Esophagus (tissue), 2 donors: ENCODE measurements at regions not wholly inside any gene's neighbourhood (a gene's known extent, or its start where the extent isn't known, plus 50 kb on each side); places are given as distances from the start of the nearest gene placed in this dataset.
"Not testable (repeated sequence)": the region's sequence is repeated elsewhere in the genome, so short reads cannot be mapped to it uniquely, and the experiment has no call there.

ENCODE experiments used
- H3K27ac ChIP-seq, 2 donors: one replicate each; pipeline ENCODE4 v1.5.1; 2013; ENCODE audit warnings: low read depth in 2 of 2, mild to moderate bottlenecking in 2 of 2, inconsistent platforms in 1 of 2, low read length in 1 of 2, moderate library complexity in 1 of 2
- H3K27me3 ChIP-seq, 2 donors: one replicate each; pipeline ENCODE4 v1.6.1; 2013; ENCODE audit warnings: low read length in 2 of 2, control low read depth in 1 of 2, mild to moderate bottlenecking in 1 of 2; ENCODE audit not compliant: insufficient read depth in 2 of 2, control insufficient read depth in 1 of 2
- H3K36me3 ChIP-seq, 2 donors: one replicate each; pipeline ENCODE4 v1.6.1; 2013; ENCODE audit warnings: low read length in 1 of 2; ENCODE audit not compliant: control insufficient read depth in 2 of 2, insufficient read depth in 2 of 2
- H3K4me1 ChIP-seq, 2 donors: one replicate each; pipeline ENCODE4 v1.6.1; 2013; ENCODE audit warnings: low read length in 1 of 2; ENCODE audit not compliant: control insufficient read depth in 2 of 2, insufficient read depth in 2 of 2
- H3K4me3 ChIP-seq, 2 donors: one replicate each; pipeline ENCODE4 v1.5.1; 2013; ENCODE audit warnings: low read length in 2 of 2, mild to moderate bottlenecking in 2 of 2, low read depth in 1 of 2, moderate library complexity in 1 of 2
- H3K9me3 ChIP-seq, 2 donors: one replicate each; pipeline ENCODE4 v1.6.1; 2013; ENCODE audit warnings: mild to moderate bottlenecking in 2 of 2, low read depth in 1 of 2, low read length in 1 of 2, moderate library complexity in 1 of 2; ENCODE audit not compliant: control insufficient read depth in 2 of 2, insufficient read depth in 1 of 2
- WGBS, 2 donors: extraction: QIAGEN DNeasy Blood & Tissue Kit; methylation state at CpG; one replicate each; pipeline ENCODE4 v1.1.7; 2013; 5-methylcytosine and 5-hydroxymethylcytosine counted together
- donor health status: healthy with polysubstance abuse.
- donor health status: Bipolar disorder and iron deficiency.

DNA sequence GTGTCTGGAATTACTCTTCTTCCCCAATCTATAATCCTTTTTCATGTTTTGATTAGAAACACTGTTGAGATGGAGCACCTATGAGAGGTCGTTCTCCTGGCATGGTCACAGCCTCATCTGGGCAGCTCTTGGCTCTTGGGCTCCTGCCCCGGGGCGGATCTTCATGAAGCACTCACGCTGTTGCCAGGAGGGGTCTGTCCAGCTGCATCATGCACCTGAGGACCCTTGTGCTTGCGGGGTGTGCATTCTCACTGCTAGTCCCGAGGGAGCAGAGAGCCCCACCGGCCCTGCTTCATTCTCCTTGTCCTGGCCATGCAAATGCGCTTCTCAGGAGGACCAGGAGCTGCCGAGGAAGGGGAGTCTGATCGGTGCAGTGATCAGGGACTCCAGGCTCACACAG, 117.6 kb upstream of the S1PR3 start:
- no peaks in the 10 kb centered on the region for H3K4me1 ChIP-seq
- no peaks in the 10 kb centered on the region for H3K9me3 ChIP-seq
- no peak overlapping the region for H3K4me3 ChIP-seq
- no peaks in the 10 kb centered on the region for H3K36me3 ChIP-seq
- no peaks in the 10 kb centered on the region for H3K27me3 ChIP-seq
- 73 to 78% methylated on average over 10 of the region's 10 CpGs for WGBS, 2 donors
- no peak overlapping the region for H3K27ac ChIP-seq

DNA sequence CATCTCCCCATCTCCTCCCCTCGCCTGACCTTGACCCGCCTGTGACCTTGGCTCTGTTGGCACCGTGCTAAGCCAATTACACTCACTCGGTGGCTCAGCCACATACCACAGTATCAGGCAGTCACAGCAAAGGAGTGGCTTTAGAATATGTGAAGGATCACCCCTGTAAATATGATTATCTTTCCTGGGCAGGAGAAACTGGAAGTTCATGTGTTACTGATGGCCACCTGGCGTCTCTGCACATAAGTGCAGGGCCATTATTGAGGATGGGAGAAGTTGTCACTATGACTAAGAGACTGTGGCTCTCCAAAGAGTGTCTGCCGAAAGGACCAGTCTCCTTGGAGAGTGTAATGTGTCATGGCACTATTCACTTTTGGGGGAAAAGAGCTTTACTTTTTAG, 116.9 kb upstream of the S1PR3 start:
- 65 to 78% methylated on average over 6 of the region's 6 CpGs for WGBS, 2 donors
- no peak overlapping the region for H3K27ac ChIP-seq
- no peaks in the 10 kb centered on the region for H3K4me1 ChIP-seq
- no peaks in the 10 kb centered on the region for H3K36me3 ChIP-seq
- no peak overlapping the region for H3K4me3 ChIP-seq
- H3K9me3 ChIP-seq = no peaks in the 10 kb centered on the region
- no peaks in the 10 kb centered on the region for H3K27me3 ChIP-seq

- Histone ChIP-seq H3K4me3 (no peak overlapping the region), H3K36me3 (no peaks in the 10 kb centered on the region), H3K4me1 (peaks cover 0 to 5% of the 10 kb centered on the region in 2 donors), H3K27ac (no peak overlapping the region), H3K9me3 (no peaks in the 10 kb centered on the region), H3K27me3 (no peaks in the 10 kb centered on the region)
- 73 to 77% methylated on average over 3 of the region's 3 CpGs for WGBS, 2 donors
These were observed 115.7 kb upstream of the S1PR3 start for GRCh38 chr9:88875400-88876120.

GRCh38 chr9:88880199-88880598, 111.1 kb upstream of the S1PR3 start:
- H3K9me3 ChIP-seq = no peaks in the 10 kb centered on the region
- H3K27ac ChIP-seq = no peak overlapping the region
- 43 to 57% methylated on average over 8 of the region's 8 CpGs for WGBS, 2 donors
- H3K27me3 ChIP-seq = no peaks in the 10 kb centered on the region
- H3K36me3 ChIP-seq = no peaks in the 10 kb centered on the region
- no peak overlapping the region for H3K4me3 ChIP-seq
- peaks cover 0 to 5% of the 10 kb centered on the region in 2 donors for H3K4me1 ChIP-seq

DNA sequence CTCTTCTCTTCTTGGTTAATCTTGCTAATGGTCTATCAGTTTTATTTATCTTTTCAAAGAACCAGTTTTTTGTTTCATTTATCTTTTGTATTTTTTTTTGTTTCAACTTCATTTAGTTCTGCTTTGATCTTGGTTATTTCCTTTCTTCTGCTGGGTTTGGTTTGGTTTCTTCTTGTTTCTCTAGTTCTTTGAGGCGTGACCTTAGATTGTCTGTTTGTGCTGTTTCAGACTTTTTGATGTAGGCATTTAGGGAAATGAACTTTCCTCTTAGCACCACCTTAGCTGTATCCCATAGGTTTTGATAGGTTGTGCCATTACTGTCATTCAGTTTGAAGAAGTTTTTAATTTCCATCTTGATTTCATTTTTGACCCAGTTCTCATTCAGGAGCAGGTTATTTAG, 107.0 kb upstream of the S1PR3 start:
- H3K9me3 ChIP-seq, H3K4me3 ChIP-seq, H3K27ac ChIP-seq, H3K27me3 ChIP-seq, H3K36me3 ChIP-seq, H3K4me1 ChIP-seq: not testable (repeated sequence)
- 73 to 90% methylated on average over 1 of the region's 1 CpG for WGBS, 2 donors

DNA sequence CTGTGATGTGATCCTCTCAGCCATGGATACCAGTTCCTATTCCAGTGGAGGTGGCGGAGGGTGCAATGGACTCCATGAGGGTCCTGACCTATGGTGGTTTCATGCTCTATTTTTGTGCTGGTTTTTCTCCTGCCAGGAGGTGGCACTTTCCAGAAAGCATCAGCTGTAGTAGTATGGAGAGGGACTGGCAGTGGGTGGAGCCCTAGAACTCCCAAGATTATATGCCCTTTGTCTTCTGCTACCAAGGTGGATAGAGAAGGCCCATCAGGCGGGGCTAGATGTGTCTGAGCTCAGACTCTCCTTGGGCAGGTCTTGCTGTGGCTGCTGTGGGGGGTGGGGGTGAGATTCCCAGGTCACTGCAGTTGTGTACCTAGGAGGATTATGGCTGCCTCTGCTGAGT, 104.5 kb upstream of the S1PR3 start:
- H3K4me1 ChIP-seq, H3K4me3 ChIP-seq, H3K27me3 ChIP-seq, H3K27ac ChIP-seq, H3K9me3 ChIP-seq, H3K36me3 ChIP-seq: not testable (repeated sequence)
- 52 to 94% methylated on average over 2 of the region's 2 CpGs for WGBS, 2 donors

GRCh38 chr9:88889386-88889785, 101.9 kb upstream of the S1PR3 start:
- 87 to 90% methylated on average over 4 of the region's 4 CpGs for WGBS, 2 donors
- Histone ChIP-seq H3K4me3 (no peak overlapping the region), H3K27ac (no peak overlapping the region), H3K4me1 (no peaks in the 10 kb centered on the region), H3K36me3 (no peaks in the 10 kb centered on the region), H3K9me3 (no peaks in the 10 kb centered on the region), H3K27me3 (no peaks in the 10 kb centered on the region)

DNA sequence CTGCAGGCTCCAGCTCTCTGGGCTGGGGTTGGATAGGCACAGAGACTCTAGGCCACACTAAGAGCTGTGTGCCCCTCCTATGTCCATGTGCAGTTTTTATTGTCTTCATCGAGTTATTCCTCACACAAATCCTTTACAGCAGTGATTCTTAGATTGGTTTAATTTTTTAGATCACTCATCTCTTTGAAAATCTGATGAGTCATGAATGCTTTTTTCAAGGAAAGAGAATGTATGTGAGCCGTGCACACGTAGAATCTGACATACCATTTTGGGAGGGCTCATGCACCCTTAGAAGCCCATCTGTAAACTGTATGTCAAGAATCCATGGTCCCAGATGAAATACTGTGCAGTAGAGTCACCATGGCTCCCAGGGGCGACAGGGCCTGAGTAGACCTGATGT, 100.7 kb upstream of the S1PR3 start:
- H3K9me3 ChIP-seq = no peaks in the 10 kb centered on the region
- H3K27ac ChIP-seq = no peak overlapping the region
- WGBS, 2 donors = 82 to 83% methylated on average over 4 of the region's 4 CpGs
- no peaks in the 10 kb centered on the region for H3K36me3 ChIP-seq
- H3K4me1 ChIP-seq = no peaks in the 10 kb centered on the region
- H3K4me3 ChIP-seq = no peak overlapping the region
- no peaks in the 10 kb centered on the region for H3K27me3 ChIP-seq

- H3K9me3 ChIP-seq = no peaks in the 10 kb centered on the region
- H3K4me3 ChIP-seq = no peak overlapping the region
- WGBS, 2 donors = 77 to 83% methylated on average over 2 of the region's 2 CpGs
- H3K4me1 ChIP-seq = no peaks in the 10 kb centered on the region
- H3K27me3 ChIP-seq = no peaks in the 10 kb centered on the region
- no peak overlapping the region for H3K27ac ChIP-seq
- no peaks in the 10 kb centered on the region for H3K36me3 ChIP-seq
These were observed 100.2 kb upstream of the S1PR3 start for GRCh38 chr9:88891040-88891439.

GRCh38 chr9:88892724-88893123, 98.5 kb upstream of the S1PR3 start:
- H3K27ac ChIP-seq = no peak overlapping the region

More at GRCh38 chr9:88892724-88893123, 98.5 kb upstream of the S1PR3 start:
- Histone ChIP-seq H3K36me3 (no peaks in the 10 kb centered on the region), H3K9me3 (no peaks in the 10 kb centered on the region), H3K4me1 (no peaks in the 10 kb centered on the region), H3K27me3 (no peaks in the 10 kb centered on the region), H3K4me3 (no peak overlapping the region)
- WGBS, 2 donors = 64 to 68% methylated on average over 4 of the region's 4 CpGs
